Loucy (cell line): ENCODE measurements at regions not wholly inside any gene's neighbourhood (a gene's known extent, or its start where the extent isn't known, plus 50 kb on each side); places are given as distances from the start of the nearest gene placed in this dataset.

Source experiments
- CTCF ChIP-seq: fragments of 200-600 bp; sonication (generic); conservative IDR thresholded peaks from 2 replicates; pipeline ENCODE4 v1.5.1; 2014; ENCODE audit warnings: mild to moderate bottlenecking, antibody characterized with exemption, low read length
- EZH2phosphoT487 ChIP-seq: fragments of 200-600 bp; IDR thresholded peaks from 2 replicates; pipeline ENCODE4 v1.6.1; 2018; ENCODE audit warnings: antibody characterized with exemption, mild to moderate bottlenecking, moderate library complexity, borderline replicate concordance

GRCh38 chr3:117063930-117064329, 354.4 kb downstream of the TUSC7 start:
- TF ChIP-seq CTCF (no peak), EZH2phosphoT487 (no peak)
